ENCODE measurements at regions not wholly inside any gene's neighbourhood (a gene's known extent, or its start where the extent isn't known, plus 50 kb on each side); places are given as distances from the start of the nearest gene placed in this dataset.

GRCh38 chr6:139832493-139833305 lies 458.3 kb upstream of the CITED2 start:
- TF ChIP-seq POLR2A (IDR thresholded peaks at IDR 0.05) (no peak), CTCF (IDR thresholded peaks at IDR 0.05 in 4 of 5, conservative IDR thresholded peaks at IDR 0.05 in 1 of 5) (no peak)
